ENCODE measurements at regions not wholly inside any gene's neighbourhood (a gene's known extent, or its start where the extent isn't known, plus 50 kb on each side); places are given as distances from the start of the nearest gene placed in this dataset.

GRCh38 chr17:77315010-77315409, 174.2 kb downstream of the SEC14L1 start:
- TF ChIP-seq, protein P1, sequence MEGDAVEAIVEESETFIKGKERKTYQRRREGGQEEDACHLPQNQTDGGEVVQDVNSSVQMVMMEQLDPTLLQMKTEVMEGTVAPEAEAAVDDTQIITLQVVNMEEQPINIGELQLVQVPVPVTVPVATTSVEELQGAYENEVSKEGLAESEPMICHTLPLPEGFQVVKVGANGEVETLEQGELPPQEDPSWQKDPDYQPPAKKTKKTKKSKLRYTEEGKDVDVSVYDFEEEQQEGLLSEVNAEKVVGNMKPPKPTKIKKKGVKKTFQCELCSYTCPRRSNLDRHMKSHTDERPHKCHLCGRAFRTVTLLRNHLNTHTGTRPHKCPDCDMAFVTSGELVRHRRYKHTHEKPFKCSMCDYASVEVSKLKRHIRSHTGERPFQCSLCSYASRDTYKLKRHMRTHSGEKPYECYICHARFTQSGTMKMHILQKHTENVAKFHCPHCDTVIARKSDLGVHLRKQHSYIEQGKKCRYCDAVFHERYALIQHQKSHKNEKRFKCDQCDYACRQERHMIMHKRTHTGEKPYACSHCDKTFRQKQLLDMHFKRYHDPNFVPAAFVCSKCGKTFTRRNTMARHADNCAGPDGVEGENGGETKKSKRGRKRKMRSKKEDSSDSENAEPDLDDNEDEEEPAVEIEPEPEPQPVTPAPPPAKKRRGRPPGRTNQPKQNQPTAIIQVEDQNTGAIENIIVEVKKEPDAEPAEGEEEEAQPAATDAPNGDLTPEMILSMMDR (tag by site-specific recombination; IDR thresholded peaks at IDR 0.05): no peak
- TF ChIP-seq ZNF274 (IDR thresholded peaks at IDR 0.05; ENCODE audit: low read length) (no peak), ZNF274 (tag by site-specific recombination; IDR thresholded peaks at IDR 0.05; ENCODE audit: borderline replicate concordance) (no peak), YY1 (tag by site-specific recombination; IDR thresholded peaks at IDR 0.05) (no peak)
